ENCODE measurements at regions not wholly inside any gene's neighbourhood (a gene's known extent, or its start where the extent isn't known, plus 50 kb on each side); places are given as distances from the start of the nearest gene placed in this dataset.

GRCh38 chr9:126262738-126263137 lies 63.9 kb upstream of the MVB12B start:
- Histone ChIP-seq H3K27ac (no peak overlapping the region), H3K4me1 (no peaks in the 10 kb centered on the region), H3K9me3 (no peaks in the 10 kb centered on the region), H3K27me3 (no peaks in the 10 kb centered on the region), H3K4me3 (no peak overlapping the region), H3K36me3 (no peaks in the 10 kb centered on the region)
- no peak for DNase-seq
- TF ChIP-seq CTCF (IDR thresholded peaks at IDR 0.05): no peak
- no peak for TF ChIP-seq POLR2A (IDR thresholded peaks at IDR 0.05)

GRCh38 chr9:126270556-126270955 lies 56.1 kb upstream of the MVB12B start:
- H3K9me3 ChIP-seq: no peaks in the 10 kb centered on the region
- no peak overlapping the region for H3K27ac ChIP-seq
- TF ChIP-seq POLR2A (IDR thresholded peaks at IDR 0.05) (no peak), CTCF (IDR thresholded peaks at IDR 0.05) (no peak)
- H3K36me3 ChIP-seq: no peaks in the 10 kb centered on the region
- H3K27me3 ChIP-seq: no peaks in the 10 kb centered on the region
- no peaks in the 10 kb centered on the region for H3K4me1 ChIP-seq
- no peak overlapping the region for H3K4me3 ChIP-seq
- DNase-seq: no peak

- Histone ChIP-seq H3K9me3 (no peaks in the 10 kb centered on the region), H3K27ac (no peak overlapping the region), H3K36me3 (no peaks in the 10 kb centered on the region), H3K4me1 (no peaks in the 10 kb centered on the region), H3K4me3 (no peak overlapping the region), H3K27me3 (no peaks in the 10 kb centered on the region)
- TF ChIP-seq CTCF (IDR thresholded peaks at IDR 0.05) (no peak), POLR2A (IDR thresholded peaks at IDR 0.05) (no peak)
- no peak for DNase-seq
Measured at GRCh38 chr9:126275386-126276001, 51.1 kb upstream of the MVB12B start.

GRCh38 chr9:126276056-126276728 lies 50.4 kb upstream of the MVB12B start:
- no peaks in the 10 kb centered on the region for H3K9me3 ChIP-seq
- TF ChIP-seq POLR2A (IDR thresholded peaks at IDR 0.05) (no peak), CTCF (IDR thresholded peaks at IDR 0.05) (no peak)
- no peak overlapping the region for H3K27ac ChIP-seq
- no peaks in the 10 kb centered on the region for H3K4me1 ChIP-seq
- DNase-seq: no peak
- no peaks in the 10 kb centered on the region for H3K27me3 ChIP-seq
- H3K36me3 ChIP-seq: no peaks in the 10 kb centered on the region
- no peak overlapping the region for H3K4me3 ChIP-seq

Measured in Peyer's patch (tissue), 4 donors.